GM18526 (cell line): ENCODE measurements at regions not wholly inside any gene's neighbourhood (a gene's known extent, or its start where the extent isn't known, plus 50 kb on each side); places are given as distances from the start of the nearest gene placed in this dataset.

Experiments
- POLR2A ChIP-seq: IDR thresholded peaks from 3 replicates; pipeline ENCODE4 v1.6.1; 2011; ENCODE audit not compliant: insufficient read length; ENCODE audit errors: extremely low read depth

DNA sequence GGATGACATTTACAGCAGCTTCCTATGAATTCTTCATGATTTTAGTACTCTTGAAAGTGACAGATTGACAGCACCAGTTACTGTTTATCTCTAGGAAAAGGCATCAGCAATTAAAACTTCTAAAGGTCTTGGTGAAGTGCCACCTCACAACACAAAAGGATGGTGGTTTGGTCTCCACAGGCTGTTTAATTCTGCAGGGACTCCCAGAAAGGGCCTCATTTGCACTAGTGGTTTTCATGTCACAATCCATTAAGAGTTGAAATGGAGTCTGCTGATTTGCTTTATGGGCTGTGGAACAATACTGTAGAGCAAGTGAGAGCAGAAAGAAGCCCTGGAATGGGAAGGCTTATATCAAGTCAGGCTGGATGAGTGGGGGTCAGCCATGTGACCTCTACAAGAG is 225.3 kb upstream of the KCNMB2 start:
- TF ChIP-seq POLR2A: no peak

DNA sequence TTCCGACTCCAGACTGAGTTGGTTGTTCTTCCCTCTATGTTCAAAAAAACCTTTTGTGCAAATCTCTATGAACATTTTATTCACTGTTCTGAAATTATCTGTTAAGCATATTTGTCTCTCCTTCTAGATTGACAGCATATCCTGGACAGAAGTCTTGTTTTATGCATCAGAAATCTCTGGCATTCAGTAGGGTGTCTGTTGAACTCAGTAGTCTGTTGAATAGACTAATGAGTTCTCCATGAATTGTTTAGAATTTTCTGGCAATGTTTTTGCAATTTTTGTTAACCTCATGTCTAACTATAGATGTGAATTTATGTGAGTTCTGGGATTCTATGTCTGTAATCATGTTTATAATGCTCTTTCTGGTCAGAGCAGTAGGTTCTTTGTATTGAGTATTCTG is 222.5 kb upstream of the KCNMB2 start:
- no peak for TF ChIP-seq POLR2A

DNA sequence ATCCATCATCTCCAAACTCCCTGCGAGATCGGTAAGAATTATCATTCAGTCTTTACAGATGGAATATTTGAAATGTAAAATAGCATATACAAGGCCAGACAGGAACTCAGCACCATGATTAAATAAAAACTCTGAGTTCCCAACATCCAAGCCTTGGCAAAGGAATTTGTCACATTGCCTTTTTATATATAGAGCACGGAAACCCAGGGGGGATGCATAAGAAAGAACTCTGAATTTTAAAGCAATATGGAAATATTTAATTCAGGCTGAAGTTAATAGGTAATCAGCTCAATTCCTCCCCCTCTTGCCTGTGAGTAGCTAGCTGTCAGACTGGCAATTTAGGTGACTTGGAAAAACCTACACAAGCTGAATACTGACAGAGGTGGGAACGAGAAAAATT is 217.9 kb upstream of the KCNMB2 start:
- TF ChIP-seq POLR2A: no peak

- TF ChIP-seq POLR2A: no peak
These were observed 217.1 kb upstream of the KCNMB2 start for GRCh38 chr3:178318941-178319816.

- no peak for TF ChIP-seq POLR2A
These were observed 215.5 kb upstream of the KCNMB2 start for GRCh38 chr3:178320456-178321351.

GRCh38 chr3:178324356-178324755 is 211.9 kb upstream of the KCNMB2 start:
- no peak for TF ChIP-seq POLR2A

- no peak for TF ChIP-seq POLR2A
These were observed 210.9 kb upstream of the KCNMB2 start for GRCh38 chr3:178325330-178325729.

DNA sequence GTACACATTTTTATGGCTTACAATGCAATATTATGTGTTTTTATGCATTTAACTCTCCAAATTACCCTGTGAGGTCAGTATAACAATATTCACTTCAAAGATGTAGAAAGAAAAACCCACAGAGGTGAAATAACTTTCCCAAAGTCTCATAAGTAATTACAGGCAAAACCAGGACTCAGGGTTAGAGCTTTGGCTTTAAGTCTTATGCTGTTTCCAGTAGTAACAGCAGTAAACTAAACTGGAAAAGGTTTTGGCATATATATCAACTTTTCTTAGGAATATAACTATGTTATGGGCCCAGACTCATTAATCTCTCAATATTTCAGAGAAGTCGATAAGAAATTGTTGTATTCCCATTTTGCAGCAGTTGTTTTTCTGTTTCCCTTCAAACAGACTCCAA is 206.3 kb upstream of the KCNMB2 start:
- no peak for TF ChIP-seq POLR2A

- no peak for TF ChIP-seq POLR2A
These were observed 202.0 kb upstream of the KCNMB2 start for GRCh38 chr3:178334239-178334638.

DNA sequence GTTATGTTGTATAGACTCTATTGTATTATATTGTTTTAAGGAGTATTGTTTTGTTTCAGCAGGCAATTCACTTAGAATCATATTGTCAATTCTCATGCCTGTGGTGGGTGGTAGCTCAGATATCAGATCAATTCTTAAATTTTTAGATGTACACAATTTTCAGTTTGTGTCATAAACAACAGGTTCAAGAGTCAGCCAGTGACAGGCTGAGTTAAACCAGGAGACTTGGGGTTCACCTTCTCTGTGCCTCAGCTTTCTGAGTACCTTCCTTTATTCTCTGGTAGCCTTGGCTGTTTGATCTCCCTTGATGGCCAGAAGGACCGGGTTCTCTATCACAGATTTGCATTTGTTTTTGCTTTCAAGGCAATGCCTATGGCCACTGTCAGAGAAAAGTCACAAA is 199.9 kb upstream of the KCNMB2 start:
- no peak for TF ChIP-seq POLR2A

DNA sequence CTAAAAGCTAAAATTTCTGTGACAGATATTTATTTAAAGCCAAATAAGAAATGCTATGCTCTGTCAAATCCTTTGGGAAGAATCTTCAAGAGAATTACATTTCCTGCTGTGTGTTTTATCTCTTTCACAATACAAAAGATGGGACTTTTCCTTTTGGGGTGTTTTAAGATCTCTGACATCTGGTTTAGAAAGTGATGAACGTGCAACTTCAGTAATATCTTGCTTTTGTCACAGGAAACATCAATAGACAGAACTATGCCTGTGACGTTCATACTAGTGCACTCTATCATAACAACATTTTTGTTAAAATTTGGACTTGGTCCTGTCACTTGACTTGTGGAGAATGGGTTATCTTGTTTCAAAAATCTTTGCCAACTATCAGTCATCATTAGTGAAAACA is 195.7 kb upstream of the KCNMB2 start:
- TF ChIP-seq POLR2A: no peak

- TF ChIP-seq POLR2A: no peak
These were observed 194.6 kb upstream of the KCNMB2 start for GRCh38 chr3:178341636-178342035.

- no peak for TF ChIP-seq POLR2A
These were observed 194.1 kb upstream of the KCNMB2 start for GRCh38 chr3:178342111-178342510.

DNA sequence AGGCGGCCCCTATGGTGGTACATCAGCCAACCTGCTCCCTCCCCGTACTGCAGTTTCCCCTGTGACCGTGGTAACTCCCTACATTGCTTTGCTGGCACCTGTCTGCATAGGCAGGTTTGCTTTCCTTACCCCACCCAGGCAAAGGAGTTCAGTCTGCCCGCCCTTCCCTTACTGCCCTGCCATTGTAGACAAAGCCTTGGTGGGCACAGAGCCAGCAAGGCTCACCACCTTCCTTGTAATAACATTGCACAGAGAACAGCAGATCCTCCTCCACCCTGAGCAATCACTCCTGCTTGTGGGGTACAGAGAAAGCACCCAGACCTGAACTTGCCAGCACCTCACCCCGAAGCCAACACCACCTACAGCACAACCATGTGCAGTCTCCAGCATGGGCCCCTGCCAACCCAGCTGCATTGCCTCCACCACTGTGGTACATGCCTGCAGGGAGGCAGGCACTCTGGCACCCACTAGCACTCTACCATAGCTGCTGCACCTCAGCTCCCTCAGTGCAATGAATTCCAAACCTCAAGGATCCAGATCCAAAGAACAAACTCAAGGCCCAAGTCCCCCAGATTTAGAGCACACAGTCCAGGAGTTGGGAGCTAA is 192.7 kb upstream of the KCNMB2 start:
- TF ChIP-seq POLR2A: no peak

GRCh38 chr3:178345944-178346343 is 190.3 kb upstream of the KCNMB2 start:
- no peak for TF ChIP-seq POLR2A

- TF ChIP-seq POLR2A: no peak
These were observed 185.5 kb upstream of the KCNMB2 start for GRCh38 chr3:178350763-178351162.
